Testis (tissue), 2 donors: ENCODE measurements at regions not wholly inside any gene's neighbourhood (a gene's known extent, or its start where the extent isn't known, plus 50 kb on each side); places are given as distances from the start of the nearest gene placed in this dataset.

ENCODE experiments used
- DNase-seq: peaks from one replicate; pipeline ENCODE4 v3.0.0-alpha.2; 2019
- H3K27ac ChIP-seq, 2 donors: fragments of 200-600 bp; sonication (generic); one replicate each; pipeline ENCODE4 v1.5.1; 2019
- H3K27me3 ChIP-seq: fragments of 200-600 bp; sonication (generic); one replicate; pipeline ENCODE4 v1.5.1; 2019
- H3K36me3 ChIP-seq: fragments of 200-600 bp; sonication (generic); one replicate; pipeline ENCODE4 v1.5.1; 2017; ENCODE audit warnings: low read depth; ENCODE audit errors: missing control alignments
- H3K4me1 ChIP-seq: fragments of 200-600 bp; sonication (generic); one replicate; pipeline ENCODE4 v1.5.1; 2019
- H3K4me3 ChIP-seq, 2 donors: fragments of 200-600 bp; sonication (generic); one replicate each; pipeline ENCODE4 v1.5.1; 2017 to 2019
- H3K9me3 ChIP-seq: fragments of 200-600 bp; sonication (generic); one replicate; pipeline ENCODE4 v1.5.1; 2017
- CTCF ChIP-seq, 3 experiments: fragments of 450-650 bp in 2 of 3; fragments of 200-600 bp in 1 of 3; sonication (generic) in 1 of 3; IDR thresholded peaks; one replicate each; pipeline ENCODE4 v1.5.1; 2016 to 2019; ENCODE audit warnings: antibody characterized with exemption in 3 of 3, mild to moderate bottlenecking in 2 of 3, moderate library complexity in 1 of 3
- POLR2A ChIP-seq: fragments of 450-650 bp; IDR thresholded peaks from one replicate; pipeline ENCODE4 v1.6.1; 2017; ENCODE audit warnings: antibody characterized with exemption, mild to moderate bottlenecking, moderate library complexity
- WGBS, 2 donors: methylation state at CpG; one replicate each; pipeline ENCODE4 v1.1.5; 2018; 5-methylcytosine and 5-hydroxymethylcytosine counted together
- intact Hi-C: fragments of 100-400 bp; cut with DNase I; formaldehyde crosslinking; loops from one replicate; pipeline ENCODE4 v1.15.1; 2023; ENCODE audit warnings: low total_unique reads

DNA sequence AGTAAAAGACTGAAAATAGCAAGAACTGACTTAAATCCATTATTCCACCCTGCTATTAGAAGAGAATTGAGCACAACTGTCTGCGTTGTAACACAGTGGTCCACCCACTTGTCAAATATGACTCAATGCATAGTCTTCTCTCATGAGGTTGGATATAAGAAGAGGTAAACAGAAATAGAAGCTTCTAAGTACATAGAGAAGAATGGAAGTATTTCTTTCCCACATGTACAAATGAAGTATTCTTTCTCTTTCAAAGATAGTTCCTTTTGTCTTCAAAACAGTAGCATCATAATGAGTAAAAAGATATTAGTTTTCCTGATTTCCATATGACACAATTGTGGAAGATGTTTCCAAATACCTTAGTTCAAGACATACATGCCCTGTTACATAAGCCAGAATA lies 348.6 kb upstream of the CCDC54 start:
- no peak for DNase-seq
- TF ChIP-seq POLR2A, result no peak
- no peak for TF ChIP-seq CTCF (IDR thresholded peaks at IDR 0.05)
- Histone ChIP-seq H3K4me1 (peaks cover 11% of the 10 kb centered on the region), H3K9me3 (no peaks in the 10 kb centered on the region), H3K4me3 (no peak overlapping the region), H3K27ac (no peak overlapping the region), H3K27me3 (no peaks in the 10 kb centered on the region), H3K36me3 (no peaks in the 10 kb centered on the region)
- WGBS, 2 donors, result 85 to 87% methylated on average over 1 of the region's 1 CpG
- intact Hi-C loops, result no loop called here

DNA sequence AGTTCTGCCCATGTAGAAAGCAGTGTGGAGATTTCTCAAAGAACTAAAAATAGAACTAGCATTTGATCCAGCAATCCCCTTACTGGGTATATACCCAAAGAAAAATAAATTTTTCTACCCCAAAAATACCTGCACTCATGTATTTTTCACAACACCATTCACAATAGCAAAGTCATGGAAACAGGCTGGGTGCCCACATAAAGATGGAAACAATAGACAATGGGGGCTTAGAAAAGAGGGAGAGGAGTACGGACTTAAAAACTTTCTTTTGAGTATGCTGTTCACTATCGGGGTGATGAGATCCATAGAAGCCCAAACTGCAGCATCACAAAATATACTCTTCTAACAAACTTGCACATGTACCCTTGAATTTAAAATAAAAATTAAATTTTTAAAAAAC lies 345.1 kb upstream of the CCDC54 start:
- DNase-seq, result no peak
- intact Hi-C loops, result no loop called here
- 84 to 90% methylated on average over 2 of the region's 2 CpGs for WGBS, 2 donors

DNA sequence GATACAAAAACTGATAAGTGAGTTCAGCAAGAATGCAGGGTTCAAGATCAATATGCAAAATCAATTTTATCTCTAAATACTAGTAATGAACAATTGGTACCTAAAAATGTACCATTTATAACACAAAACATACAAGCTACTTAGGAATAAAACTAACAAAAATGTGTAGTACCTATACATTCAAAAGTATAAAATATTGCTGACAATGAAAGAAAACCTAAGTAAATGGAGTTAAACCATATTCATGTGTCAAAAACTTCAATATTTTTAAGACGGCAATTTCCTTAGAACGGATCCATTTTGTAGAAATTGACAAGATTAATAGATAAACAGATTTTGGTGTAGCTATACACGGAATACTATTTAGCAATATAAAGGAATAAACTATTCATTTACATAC lies 343.1 kb upstream of the CCDC54 start:
- Histone ChIP-seq H3K4me1 (no peaks in the 10 kb centered on the region), H3K27me3 (no peaks in the 10 kb centered on the region), H3K4me3 (no peak overlapping the region), H3K36me3 (no peaks in the 10 kb centered on the region), H3K9me3 (no peaks in the 10 kb centered on the region), H3K27ac (no peak overlapping the region)
- intact Hi-C loops, result no loop called here
- WGBS, 2 donors, result 80 to 81% methylated on average over 3 of the region's 3 CpGs
- DNase-seq, result no peak
- TF ChIP-seq POLR2A (no peak), CTCF (IDR thresholded peaks at IDR 0.05) (no peak)

More for the DNA sequence above, 345.1 kb upstream of the CCDC54 start:
- TF ChIP-seq POLR2A, result no peak
- TF ChIP-seq CTCF (IDR thresholded peaks at IDR 0.05), result no peak
- Histone ChIP-seq H3K27ac (no peak overlapping the region), H3K9me3 (no peaks in the 10 kb centered on the region), H3K36me3 (no peaks in the 10 kb centered on the region), H3K27me3 (no peaks in the 10 kb centered on the region), H3K4me3 (no peak overlapping the region), H3K4me1 (no peaks in the 10 kb centered on the region)

DNA sequence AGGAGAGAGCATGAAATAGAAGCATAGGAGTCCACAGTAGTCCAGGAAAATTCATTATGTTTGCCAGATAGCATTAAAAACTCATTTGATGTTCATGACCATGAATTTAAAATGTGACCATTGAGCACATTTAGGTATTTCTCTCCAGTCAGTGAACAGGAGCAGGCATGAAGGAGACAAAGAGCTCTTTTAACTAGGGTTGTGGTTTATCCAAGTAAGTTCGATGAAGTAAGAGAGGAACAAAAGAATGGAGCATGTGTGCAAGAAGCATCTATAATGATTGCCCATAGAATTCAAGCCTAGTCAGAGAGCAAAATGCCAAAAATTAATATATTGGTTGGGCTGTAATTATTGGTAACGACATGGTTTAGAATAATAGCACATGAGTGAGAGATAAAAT lies 342.1 kb upstream of the CCDC54 start:
- Histone ChIP-seq H3K4me1 (no peaks in the 10 kb centered on the region), H3K27ac (no peak overlapping the region), H3K9me3 (no peaks in the 10 kb centered on the region), H3K4me3 (no peak overlapping the region), H3K27me3 (no peaks in the 10 kb centered on the region), H3K36me3 (no peaks in the 10 kb centered on the region)
- intact Hi-C loops, result no loop called here
- no peak for DNase-seq
- TF ChIP-seq CTCF (IDR thresholded peaks at IDR 0.05) (no peak), POLR2A (no peak)
- 76 to 89% methylated on average over 2 of the region's 2 CpGs for WGBS, 2 donors

GRCh38 chr3:107044677-107045076 lies 332.6 kb upstream of the CCDC54 start:
- Histone ChIP-seq H3K27ac (no peak overlapping the region), H3K9me3 (no peaks in the 10 kb centered on the region), H3K4me3 (no peak overlapping the region), H3K27me3 (no peaks in the 10 kb centered on the region), H3K4me1 (no peaks in the 10 kb centered on the region), H3K36me3 (no peaks in the 10 kb centered on the region)
- intact Hi-C loops, result no loop called here
- DNase-seq, result no peak
- WGBS, 2 donors, result 69 to 75% methylated on average over 1 of the region's 1 CpG
- TF ChIP-seq CTCF (IDR thresholded peaks at IDR 0.05) (no peak), POLR2A (no peak)
